Loucy (cell line): ENCODE measurements at regions not wholly inside any gene's neighbourhood (a gene's known extent, or its start where the extent isn't known, plus 50 kb on each side); places are given as distances from the start of the nearest gene placed in this dataset.

Experiments
- H2AFZ ChIP-seq: fragments of 200-600 bp; sonication (generic); 2 replicates; pipeline ENCODE4 v1.6.0; 2016; ENCODE audit warnings: antibody characterized with exemption, mild to moderate bottlenecking, low read length, moderate library complexity
- H3F3A ChIP-seq: fragments of 200-600 bp; 2 replicates; pipeline ENCODE4 v1.6.0; 2016; ENCODE audit warnings: antibody characterized with exemption, low read depth, mild to moderate bottlenecking
- H3K27me3 ChIP-seq: fragments of 200-600 bp; sonication (generic); 2 replicates; pipeline ENCODE4 v1.6.1; 2014; ENCODE audit warnings: low read length, mild to moderate bottlenecking; ENCODE audit not compliant: insufficient read depth, poor library complexity, severe bottlenecking
- H3K36me3 ChIP-seq: fragments of 200-600 bp; sonication (generic); 2 replicates; pipeline ENCODE4 v1.6.1; 2016; ENCODE audit warnings: low read length; ENCODE audit not compliant: insufficient read depth
- H3K4me1 ChIP-seq: fragments of 200-600 bp; sonication (generic); 2 replicates; pipeline ENCODE4 v1.5.1; 2014; ENCODE audit warnings: low read length, mild to moderate bottlenecking; ENCODE audit not compliant: insufficient read depth, poor library complexity, severe bottlenecking
- H3K4me2 ChIP-seq: fragments of 200-600 bp; sonication (generic); 2 replicates; pipeline ENCODE4 v1.6.0; 2014; ENCODE audit warnings: antibody characterized with exemption, low read length, low read depth, mild to moderate bottlenecking; ENCODE audit not compliant: poor library complexity, severe bottlenecking
- H3K4me3 ChIP-seq: fragments of 200-600 bp; sonication (generic); 2 replicates; pipeline ENCODE4 v1.5.1; 2014; ENCODE audit warnings: low read length, mild to moderate bottlenecking, mixed read lengths; ENCODE audit not compliant: poor library complexity, severe bottlenecking
- H3K79me2 ChIP-seq: fragments of 200-600 bp; sonication (generic); 2 replicates; pipeline ENCODE4 v1.6.1; 2014; ENCODE audit warnings: low read length; ENCODE audit not compliant: insufficient read depth
- H3K9ac ChIP-seq: fragments of 200-600 bp; sonication (generic); 2 replicates; pipeline ENCODE4 v1.6.0; 2014; ENCODE audit warnings: mild to moderate bottlenecking, low read depth, low read length, moderate library complexity; ENCODE audit not compliant: poor library complexity, severe bottlenecking
- H3K9me2 ChIP-seq: fragments of 200-600 bp; sonication (generic); replicated peaks from 2 replicates; pipeline ENCODE4 v1.6.1; 2016; ENCODE audit warnings: low read depth, low read length, mixed read lengths
- H3K9me3 ChIP-seq: fragments of 200-600 bp; sonication (generic); 2 replicates; pipeline ENCODE4 v1.6.1; 2014; ENCODE audit warnings: mild to moderate bottlenecking, antibody characterized with exemption, low read length, low read depth; ENCODE audit not compliant: insufficient read depth
- H4K20me1 ChIP-seq: fragments of 200-600 bp; sonication (generic); 2 replicates; pipeline ENCODE4 v1.6.0; 2014; ENCODE audit warnings: antibody characterized with exemption, low read length, mild to moderate bottlenecking; ENCODE audit not compliant: insufficient read depth, poor library complexity, severe bottlenecking
- CTCF ChIP-seq: fragments of 200-600 bp; sonication (generic); conservative IDR thresholded peaks from 2 replicates; pipeline ENCODE4 v1.5.1; 2014; ENCODE audit warnings: mild to moderate bottlenecking, antibody characterized with exemption, low read length
- EZH2phosphoT487 ChIP-seq: fragments of 200-600 bp; IDR thresholded peaks from 2 replicates; pipeline ENCODE4 v1.6.1; 2018; ENCODE audit warnings: antibody characterized with exemption, mild to moderate bottlenecking, moderate library complexity, borderline replicate concordance

DNA sequence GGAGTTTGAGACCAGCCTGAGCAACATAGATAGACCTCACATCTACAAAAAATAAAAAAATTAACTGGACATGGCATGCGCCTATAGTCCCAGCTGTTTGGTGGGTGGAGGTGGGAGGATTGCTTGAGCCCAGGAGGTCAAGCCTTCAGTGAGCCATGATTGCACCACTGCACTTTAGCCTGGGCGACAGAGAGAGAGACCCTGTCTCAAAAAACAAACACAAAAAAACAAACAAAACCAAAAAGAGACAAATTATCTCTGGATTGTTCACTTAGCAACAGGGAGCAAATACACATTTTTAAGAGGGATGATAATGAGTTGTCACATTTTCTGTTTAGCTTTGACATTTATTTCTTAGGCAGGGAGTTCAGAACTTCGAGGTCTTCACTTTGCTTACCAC lies 155.4 kb downstream of the CEP135 start:
- TF ChIP-seq EZH2phosphoT487 (no peak), CTCF (no peak)
- H3K27me3 ChIP-seq = no peaks in the 10 kb centered on the region
- no peaks in the 10 kb centered on the region for H3K9me2 ChIP-seq
- no peaks in the 10 kb centered on the region for H3F3A ChIP-seq
- H3K9me3 ChIP-seq = no peaks in the 10 kb centered on the region
- H3K4me2 ChIP-seq = no peak overlapping the region
- H3K9ac ChIP-seq = no peak overlapping the region
- H3K4me3 ChIP-seq = no peak overlapping the region
- no peak overlapping the region for H2AFZ ChIP-seq
- no peaks in the 10 kb centered on the region for H3K79me2 ChIP-seq
- no peaks in the 10 kb centered on the region for H3K4me1 ChIP-seq
- H4K20me1 ChIP-seq = no peaks in the 10 kb centered on the region
- no peaks in the 10 kb centered on the region for H3K36me3 ChIP-seq

- TF ChIP-seq EZH2phosphoT487 (no peak), CTCF (no peak)
- H3F3A ChIP-seq = no peaks in the 10 kb centered on the region
- no peaks in the 10 kb centered on the region for H3K36me3 ChIP-seq
- no peaks in the 10 kb centered on the region for H3K9me2 ChIP-seq
- H3K4me2 ChIP-seq = no peak overlapping the region
- H3K27me3 ChIP-seq = no peaks in the 10 kb centered on the region
- no peak overlapping the region for H2AFZ ChIP-seq
- no peaks in the 10 kb centered on the region for H4K20me1 ChIP-seq
- no peak overlapping the region for H3K4me3 ChIP-seq
- no peaks in the 10 kb centered on the region for H3K4me1 ChIP-seq
- H3K9ac ChIP-seq = no peak overlapping the region
- H3K9me3 ChIP-seq = no peaks in the 10 kb centered on the region
- no peaks in the 10 kb centered on the region for H3K79me2 ChIP-seq
These were observed 153.9 kb downstream of the CEP135 start for GRCh38 chr4:56102601-56103000.

DNA sequence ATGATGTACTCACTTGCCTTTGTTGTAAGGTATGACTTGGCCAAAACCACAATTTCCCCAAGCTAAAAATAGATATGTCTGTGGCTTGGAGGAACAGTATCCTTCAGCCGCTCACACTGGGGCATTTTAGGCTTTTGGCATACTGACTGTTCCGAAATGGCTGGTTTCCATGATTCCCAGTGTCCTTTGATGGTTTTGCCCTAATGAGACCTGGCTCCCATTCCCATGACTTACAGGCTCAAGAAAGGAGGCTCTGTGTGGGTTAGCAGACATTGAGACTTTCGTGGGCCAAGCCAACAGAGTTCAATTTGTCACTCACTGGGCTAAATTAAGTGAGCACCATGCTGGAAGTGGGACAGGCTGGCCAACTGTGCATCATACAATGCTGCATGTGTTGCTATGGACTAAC lies 150.6 kb downstream of the CEP135 start:
- Histone ChIP-seq H3K36me3 (no peaks in the 10 kb centered on the region), H4K20me1 (no peaks in the 10 kb centered on the region), H3K9me2 (no peaks in the 10 kb centered on the region), H3K79me2 (no peaks in the 10 kb centered on the region), H3K4me3 (no peak overlapping the region), H3K27me3 (no peaks in the 10 kb centered on the region), H3K4me1 (no peaks in the 10 kb centered on the region), H3K9ac (no peak overlapping the region), H3K9me3 (no peaks in the 10 kb centered on the region), H2AFZ (no peak overlapping the region), H3F3A (no peaks in the 10 kb centered on the region), H3K4me2 (no peak overlapping the region)
- TF ChIP-seq EZH2phosphoT487 = no peak
- TF ChIP-seq CTCF = no peak
